AG20443 (cell line): ENCODE measurements at regions not wholly inside any gene's neighbourhood (a gene's known extent, or its start where the extent isn't known, plus 50 kb on each side); places are given as distances from the start of the nearest gene placed in this dataset.

Source experiments
- DNase-seq: peaks from one replicate; pipeline ENCODE4 v3.0.0; 2012; ENCODE audit warnings: low spot score, mixed read lengths

- DNase-seq, result no peak
These were observed 64.6 kb upstream of the PIM1 start for GRCh38 chr6:37105148-37106050.

DNA sequence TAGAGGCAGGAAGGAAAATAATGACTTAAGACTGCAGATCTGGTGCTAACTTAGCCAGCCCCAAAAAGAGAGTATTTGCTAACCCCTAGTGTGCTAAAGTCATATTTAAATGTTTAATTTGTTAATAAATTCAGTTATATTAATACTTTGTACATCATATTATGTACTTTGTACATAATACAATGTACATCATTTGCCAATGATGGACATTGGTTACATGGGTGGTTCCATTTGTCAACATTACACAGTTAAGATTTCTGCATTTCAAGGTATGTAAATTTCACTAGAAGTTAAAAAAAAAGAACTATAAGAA lies 63.9 kb upstream of the PIM1 start:
- DNase-seq, result no peak

DNA sequence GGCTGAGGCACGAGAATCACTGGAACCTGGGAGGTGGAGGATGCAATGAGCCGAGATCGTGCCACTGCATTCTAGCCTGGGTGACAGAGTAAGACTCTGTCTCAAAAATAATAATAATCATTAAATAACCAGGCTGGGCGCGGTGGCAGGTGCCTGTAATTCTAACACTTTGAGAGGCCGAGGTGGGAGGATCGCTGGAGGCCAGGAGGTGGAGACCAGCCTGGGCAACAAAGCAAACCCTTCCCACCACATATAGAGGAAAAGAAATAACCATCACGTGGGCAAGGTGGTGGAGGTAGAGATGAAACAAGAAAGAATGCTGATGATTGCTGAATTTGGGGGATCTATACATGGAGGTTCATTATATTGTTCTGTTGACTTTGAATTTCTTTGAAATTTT lies 63.4 kb upstream of the PIM1 start:
- DNase-seq, result no peak

DNA sequence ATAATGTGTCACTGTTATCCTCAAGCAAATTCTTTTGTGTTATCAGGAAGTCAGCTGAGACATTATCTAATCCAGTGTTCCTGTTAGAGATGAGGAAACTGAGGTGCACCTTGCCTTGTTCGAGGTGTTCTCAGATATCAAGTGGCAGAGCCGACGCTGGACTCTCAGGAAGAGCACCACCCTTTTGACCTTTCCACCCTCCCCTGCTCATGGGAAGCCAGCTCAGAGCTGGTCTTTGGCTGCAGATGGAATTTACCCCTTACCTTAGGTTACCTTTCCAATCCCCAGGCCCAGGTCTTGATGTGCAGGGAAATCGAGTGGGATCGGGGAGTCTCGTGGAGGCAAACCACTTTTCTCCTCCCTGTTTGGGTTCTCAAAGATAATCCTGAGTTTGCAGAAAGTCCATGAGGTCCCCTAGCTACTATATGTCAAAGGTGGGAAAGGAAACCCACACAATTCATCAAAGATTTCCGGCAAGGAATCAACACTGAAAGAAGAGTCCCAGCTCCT lies 62.9 kb upstream of the PIM1 start:
- no peak for DNase-seq

DNA sequence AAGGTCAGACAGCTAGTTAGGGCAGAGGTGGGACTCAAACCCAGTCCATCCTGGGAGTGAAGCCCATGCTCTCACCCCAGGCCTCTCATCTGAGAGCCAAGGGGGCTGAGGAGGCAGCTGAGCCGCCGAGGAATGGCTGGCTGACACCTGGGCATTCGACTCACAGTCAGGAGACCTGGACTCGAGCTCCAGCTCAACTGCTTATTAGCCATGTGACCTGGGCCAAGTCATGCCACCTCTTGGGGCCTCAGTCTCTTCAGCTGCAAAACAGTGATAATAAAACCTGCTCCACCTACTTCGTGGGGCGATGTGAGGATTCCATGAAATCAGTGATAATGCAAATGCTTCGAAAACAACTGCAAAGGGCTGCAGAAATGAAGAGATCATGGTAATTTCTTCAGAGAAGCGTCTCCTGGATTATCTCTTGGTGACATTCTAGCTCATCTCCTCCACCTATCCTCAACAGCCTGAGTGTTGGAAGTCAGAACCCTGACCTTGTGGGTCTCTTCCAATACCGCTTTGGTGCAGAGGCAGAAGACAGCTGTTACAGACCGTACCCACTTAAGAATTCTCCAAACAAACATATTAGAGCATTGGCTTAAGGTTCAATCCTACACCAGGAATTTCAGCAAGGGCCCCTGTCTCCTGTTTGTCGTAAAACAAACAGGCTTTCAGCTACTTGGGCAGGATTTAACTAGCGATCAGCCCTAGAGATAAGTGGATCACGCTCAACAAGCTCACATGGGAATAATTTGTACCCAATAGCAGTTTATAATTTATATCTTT lies 60.0 kb upstream of the PIM1 start:
- DNase-seq, result no peak

DNA sequence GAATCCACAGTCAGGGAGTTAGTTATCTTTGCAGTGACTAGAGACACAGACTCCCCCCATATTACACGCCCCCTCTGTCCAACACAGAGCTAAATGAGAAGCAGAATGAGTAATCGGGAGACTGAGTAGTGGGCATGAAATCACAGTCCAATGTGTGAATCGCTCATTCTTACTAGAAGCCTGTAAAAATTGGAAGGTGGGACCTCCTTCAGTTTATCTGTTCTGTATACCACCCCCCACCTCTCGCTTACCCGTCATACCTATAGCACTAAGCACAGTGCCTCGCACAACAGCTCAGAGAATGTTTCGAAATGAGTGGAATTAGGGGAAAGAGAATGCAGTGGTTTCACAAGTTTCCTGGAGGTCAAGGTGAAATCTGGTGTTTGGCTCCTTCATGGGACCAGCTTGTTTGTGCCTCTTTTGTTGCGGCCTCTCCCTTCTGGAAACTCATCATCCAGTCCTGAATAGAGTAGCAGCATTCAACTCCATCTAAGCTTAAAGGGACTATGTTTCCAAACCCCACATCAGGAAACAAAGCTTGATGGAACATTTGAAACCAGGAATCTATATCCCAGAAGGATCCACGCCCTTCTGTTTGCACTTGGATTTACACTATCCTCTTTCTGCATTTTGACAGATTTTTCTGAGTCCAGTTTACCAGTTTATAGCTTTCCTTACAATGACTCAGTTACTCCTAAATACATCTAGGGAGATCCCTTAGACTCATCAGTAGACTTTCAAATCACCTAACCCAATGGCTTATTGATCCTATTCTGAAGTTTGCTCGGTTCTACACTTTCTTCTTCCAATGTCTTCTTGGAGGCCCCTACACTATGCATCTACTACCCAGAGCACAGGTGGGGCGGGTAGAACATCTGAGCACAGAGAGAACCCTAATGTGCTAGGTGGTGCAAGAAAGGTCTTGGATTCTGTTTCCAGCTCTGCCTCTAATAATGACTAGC lies 59.2 kb upstream of the PIM1 start:
- DNase-seq, result no peak

DNA sequence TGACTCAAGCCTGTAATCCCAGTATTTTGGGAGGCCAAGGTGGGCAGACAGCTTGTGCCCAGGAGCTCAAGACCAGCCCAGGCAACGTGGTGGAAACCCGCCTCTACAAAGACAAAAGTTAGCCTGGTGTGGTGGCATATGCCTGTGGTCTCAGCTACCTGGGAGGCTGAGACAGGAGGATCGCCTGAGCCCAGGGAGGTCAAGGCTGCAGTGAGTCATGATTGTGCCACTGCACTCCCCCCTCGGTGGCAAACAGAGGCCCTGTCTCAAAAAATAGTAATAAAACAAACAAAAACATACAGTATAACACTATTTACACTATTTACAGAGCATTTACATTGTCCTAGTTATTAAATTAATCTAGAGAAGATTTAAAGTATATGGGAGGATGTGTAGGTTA lies 56.0 kb upstream of the PIM1 start:
- no peak for DNase-seq

GRCh38 chr6:37114612-37115011 lies 55.3 kb upstream of the PIM1 start:
- no peak for DNase-seq

GRCh38 chr6:37115236-37115895 lies 54.6 kb upstream of the PIM1 start:
- no peak for DNase-seq

- DNase-seq, result no peak
These were observed 53.6 kb upstream of the PIM1 start for GRCh38 chr6:37116326-37116725.

DNA sequence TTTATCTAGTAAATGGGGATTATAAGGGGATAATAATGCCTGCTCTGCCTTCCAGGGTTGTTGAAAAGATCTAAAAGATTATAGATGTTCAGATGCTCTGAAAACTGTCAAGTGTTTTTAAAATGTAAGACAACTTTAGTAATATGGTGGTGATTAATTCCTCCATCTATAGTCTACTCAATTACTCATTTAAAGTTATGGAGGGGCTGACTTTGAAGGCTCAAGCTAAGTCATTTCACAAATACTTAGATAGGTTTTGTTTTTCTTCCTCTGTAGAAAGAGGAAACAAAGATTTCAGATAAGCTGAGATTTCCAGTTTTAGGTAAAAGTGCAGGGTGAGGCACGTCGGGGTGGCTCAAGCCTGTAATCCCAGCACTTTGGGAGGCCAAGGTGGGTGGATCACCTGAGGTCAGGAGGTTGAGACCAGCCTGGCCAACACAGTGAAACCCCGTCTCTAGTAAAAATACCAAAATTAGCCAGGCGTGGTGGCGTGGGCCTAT lies 50.5 kb upstream of the PIM1 start:
- DNase-seq, result no peak
